A549 (cell line): ENCODE measurements at regions not wholly inside any gene's neighbourhood (a gene's known extent, or its start where the extent isn't known, plus 50 kb on each side); places are given as distances from the start of the nearest gene placed in this dataset.

Experiments
- ATAC-seq, 2 experiments: fragments of 200-7000 bp in 1 of 2; fragments of >200 bp in 1 of 2; cut with Nextera tagmentation in 1 of 2; cut with Tn5 transposase in 1 of 2; 3 replicates each; pipeline versions ENCODE4 v1.8.0 to v1.9.1; 2018 to 2020; ENCODE audit warnings: mild to moderate bottlenecking in 1 of 2, moderate library complexity in 1 of 2
- CTCF ChIA-PET: fragments of 300-600 bp; sonication (Branson Sonifier 250); formaldehyde crosslinking; extraction: SDS; loops from one replicate; lab custom pipeline; 2021; ENCODE audit warnings: antibody characterized with exemption, inconsistent platforms; lab: Yijun Ruan, JAX
- POLR2A ChIA-PET: fragments of 350-600 bp; formaldehyde crosslinking; extraction: SDS; loops from one replicate; lab custom pipeline; 2021; ENCODE audit warnings: antibody characterized with exemption, inconsistent platforms; lab: Yijun Ruan, JAX
- DNase-seq, 2 experiments: peaks; one replicate each; pipeline versions ENCODE4 v3.0.0 to v3.0.0-alpha.2; 2011 to 2016; ENCODE audit warnings: low read depth in 1 of 2, low spot score in 1 of 2
- FAIRE-seq: peaks from 2 replicates; lab custom pipeline; 2011; peaks lifted over from hg19 to GRCh38; lab: Jason Lieb, UNC
- H3K27ac ChIP-seq, 2 experiments: fragments of >200 bp; sonication (Bioruptor Twin); formaldehyde crosslinking; 3 replicates each; pipeline ENCODE4 v1.5.1; 2016 to 2017
- H3K4me1 ChIP-seq: fragments of >200 bp; sonication (Bioruptor Twin); formaldehyde crosslinking; 3 replicates; pipeline ENCODE4 v1.6.1; 2016
- H3K4me2 ChIP-seq: fragments of >200 bp; sonication (Bioruptor Twin); formaldehyde crosslinking; 3 replicates; pipeline ENCODE4 v1.6.1; 2016
- H3K4me3 ChIP-seq: fragments of >200 bp; sonication (Bioruptor Twin); formaldehyde crosslinking; 3 replicates; pipeline ENCODE4 v1.5.1; 2016
- H3K9me3 ChIP-seq: fragments of >200 bp; sonication (Bioruptor Twin); formaldehyde crosslinking; 3 replicates; pipeline ENCODE4 v1.6.1; 2016
- BCL3 ChIP-seq: fragments of >200 bp; sonication (Bioruptor Twin); formaldehyde crosslinking; IDR thresholded peaks from 3 replicates; pipeline ENCODE4 v1.6.1; 2016
- CBX2 ChIP-seq: fragments of 200-600 bp; sonication (generic); IDR thresholded peaks from 2 replicates; pipeline ENCODE4 v1.6.1; 2016; ENCODE audit warnings: low read depth, mild to moderate bottlenecking, borderline replicate concordance
- CEBPB ChIP-seq, 2 experiments: fragments of >200 bp in 1 of 2; sonication (Bioruptor Twin) in 1 of 2; formaldehyde crosslinking in 1 of 2; IDR thresholded peaks; 2 replicates each; pipeline ENCODE4 v1.6.1; 2012 to 2016
- EHF ChIP-seq: fragments of 250-450 bp; sonication (Bioruptor Pico); IDR thresholded peaks from 2 replicates; pipeline ENCODE4 v1.5.0; 2020; ENCODE audit warnings: mild to moderate bottlenecking
- ESRRA ChIP-seq: fragments of 150-350 bp; IDR thresholded peaks from 2 replicates; pipeline ENCODE4 v1.6.1; 2014; ENCODE audit warnings: mild to moderate bottlenecking, low read length, borderline replicate concordance
- FOSL2 ChIP-seq, 2 experiments: fragments of 450-650 bp in 1 of 2; fragments of >200 bp in 1 of 2; sonication (Bioruptor Twin) in 1 of 2; formaldehyde crosslinking; IDR thresholded peaks; 2 replicates each; pipeline versions ENCODE4 v1.5.0 to v1.6.1; 2016 to 2020; ENCODE audit warnings: mild to moderate bottlenecking in 1 of 2, moderate library complexity in 1 of 2
- GATA3 ChIP-seq: IDR thresholded peaks from 2 replicates; pipeline ENCODE4 v1.6.1; 2012; ENCODE audit warnings: borderline replicate concordance
- HEYL ChIP-seq: fragments of 250-450 bp; sonication (Bioruptor Pico); IDR thresholded peaks from 2 replicates; pipeline ENCODE4 v1.8.0; 2021; ENCODE audit warnings: mild to moderate bottlenecking, moderate library complexity
- KDM5A ChIP-seq: fragments of 200-600 bp; sonication (generic); IDR thresholded peaks from 2 replicates; pipeline ENCODE4 v1.6.1; 2016; ENCODE audit warnings: antibody characterized with exemption, mild to moderate bottlenecking
- MAZ ChIP-seq: fragments of 150-350 bp; IDR thresholded peaks from 2 replicates; pipeline ENCODE4 v1.6.1; 2014; ENCODE audit warnings: antibody characterized with exemption, low read depth, low read length, borderline replicate concordance
- PBX3 ChIP-seq: IDR thresholded peaks from 2 replicates; pipeline ENCODE4 v1.6.1; 2012
- SREBF2 ChIP-seq: fragments of 450-650 bp; IDR thresholded peaks from 2 replicates; pipeline ENCODE4 v1.6.1; 2014; ENCODE audit warnings: mild to moderate bottlenecking, moderate library complexity
- TFCP2L1 ChIP-seq: fragments of 250-450 bp; sonication (Bioruptor Pico); IDR thresholded peaks from 2 replicates; pipeline ENCODE4 v1.5.0; 2021; ENCODE audit warnings: mild to moderate bottlenecking
- TP53 ChIP-seq: fragments of 250-450 bp; sonication (Bioruptor Pico); IDR thresholded peaks from 2 replicates; pipeline ENCODE4 v1.5.0; 2021; ENCODE audit warnings: mild to moderate bottlenecking, moderate library complexity
- WGBS: methylation state at CpG from one replicate; pipeline ENCODE4 v1.1.6; 2017; ENCODE audit errors: missing lambda C conversion rate; 5-methylcytosine and 5-hydroxymethylcytosine counted together

- TF ChIP-seq EHF (CRISPR knock-in tag) (no peak), ESRRA (no peak), HEYL (no peak), MAZ (no peak), CEBPB (IDR thresholded peaks at IDR 0.05) (no peak), CBX2 (no peak), SREBF2 (no peak), TP53 (CRISPR knock-in tag) (no peak), BCL3 (no peak), GATA3 (no peak), FOSL2 (IDR thresholded peaks at IDR 0.05) (no peak), FOSL2 (CRISPR knock-in tag; IDR thresholded peaks at IDR 0.05) (no peak), KDM5A (no peak), TFCP2L1 (CRISPR knock-in tag) (no peak), PBX3 (no peak)
- CTCF ChIA-PET: no interaction called here
- POLR2A ChIA-PET: interaction anchor here (0.7 kb wide), 1 partner anchor 25 kb away, joined by 3 read pairs; no protein-coding TSS in a partner anchor
These were observed 54.5 kb upstream of the EYA2 start for GRCh38 chr20:46840054-46840729.

More at GRCh38 chr20:46840054-46840729, 54.5 kb upstream of the EYA2 start:
- Histone ChIP-seq H3K9me3 (no peaks in the 10 kb centered on the region), H3K4me2 (no peak overlapping the region), H3K4me1 (peaks cover 17% of the 10 kb centered on the region; the same call in 1 of the 3 replicates), H3K27ac (no peak overlapping the region), H3K4me3 (no peak overlapping the region)
- DNase-seq: no peak
- no peak for ATAC-seq
- no peak for FAIRE-seq
- 83% methylated on average over 4 of the region's 4 CpGs for WGBS
